ENCODE measurements at regions not wholly inside any gene's neighbourhood (a gene's known extent, or its start where the extent isn't known, plus 50 kb on each side); places are given as distances from the start of the nearest gene placed in this dataset.

GRCh38 chr1:239898062-239898730, 193.5 kb upstream of the FMN2 start:
- no peak for TF ChIP-seq EZH2 (optimal IDR thresholded peaks at IDR 0.05; ENCODE audit: low read depth, low read length)
- TF ChIP-seq CTCF (IDR thresholded peaks at IDR 0.05; ENCODE audit: low read length): peak; percentile 99
